Midbrain (tissue), 1 donor: ENCODE measurements at regions not wholly inside any gene's neighbourhood (a gene's known extent, or its start where the extent isn't known, plus 50 kb on each side); places are given as distances from the start of the nearest gene placed in this dataset.
A peak's percentile ranks its signal among the peaks of the same experiment; 100 is the strongest.
"Not testable (repeated sequence)": the region's sequence is repeated elsewhere in the genome, so short reads cannot be mapped to it uniquely, and the experiment has no call there.

Source experiments
- DNase-seq: peaks from one replicate; lab custom pipeline; 2025; lab: John Stamatoyannopoulos, UW

- DNase-seq, result no peak
These were observed 88.8 kb upstream of the PAM start for GRCh38 chr5:102666164-102666946.

- DNase-seq, result no peak
These were observed 86.7 kb upstream of the PAM start for GRCh38 chr5:102668220-102668932.

- peak; percentile 9 for DNase-seq
These were observed 84.8 kb upstream of the PAM start for GRCh38 chr5:102670224-102670836.

GRCh38 chr5:102671033-102671734 is 83.9 kb upstream of the PAM start:
- DNase-seq, result not testable (repeated sequence)

- DNase-seq, result no peak
These were observed 76.6 kb upstream of the PAM start for GRCh38 chr5:102678267-102679058.

GRCh38 chr5:102681403-102681983 is 73.6 kb upstream of the PAM start:
- DNase-seq, result peak; percentile 78

- DNase-seq, result no peak
These were observed 72.9 kb upstream of the PAM start for GRCh38 chr5:102682101-102682647.

GRCh38 chr5:102688076-102688475 is 67.0 kb upstream of the PAM start:
- DNase-seq, result not testable (repeated sequence)

GRCh38 chr5:102688581-102689342 is 66.3 kb upstream of the PAM start:
- DNase-seq, result not testable (repeated sequence)

- no peak for DNase-seq
These were observed 64.2 kb upstream of the PAM start for GRCh38 chr5:102690910-102691309.

GRCh38 chr5:102691434-102691833 is 63.7 kb upstream of the PAM start:
- no peak for DNase-seq

- DNase-seq, result no peak
These were observed 54.8 kb upstream of the PAM start for GRCh38 chr5:102700120-102700831.

GRCh38 chr5:102700916-102701315 is 54.2 kb upstream of the PAM start:
- no peak for DNase-seq

GRCh38 chr5:102701748-102702147 is 53.4 kb upstream of the PAM start:
- DNase-seq, result no peak
